Erythroblast (primary cell): ENCODE measurements at regions not wholly inside any gene's neighbourhood (a gene's known extent, or its start where the extent isn't known, plus 50 kb on each side); places are given as distances from the start of the nearest gene placed in this dataset.
"Not testable (repeated sequence)": the region's sequence is repeated elsewhere in the genome, so short reads cannot be mapped to it uniquely, and the experiment has no call there.

Experiments used
- DNase-seq, 2 experiments: peaks; one replicate each; lab custom pipeline; 2025; lab: John Stamatoyannopoulos, UW
- GATA1 ChIP-seq: IDR thresholded peaks from 2 replicates; pipeline ENCODE4 v1.6.1; 2011; ENCODE audit warnings: low read depth, mild to moderate bottlenecking, control low read depth, low read length, moderate library complexity
- POLR2A ChIP-seq: IDR thresholded peaks from 2 replicates; pipeline ENCODE4 v1.6.1; 2011; ENCODE audit warnings: mild to moderate bottlenecking, low read length

GRCh38 chr4:188372829-188373228, 233.6 kb downstream of the TRIML1 start:
- DNase-seq: no peak
- TF ChIP-seq GATA1: no peak
- TF ChIP-seq POLR2A: no peak

GRCh38 chr4:188374871-188375270, 235.6 kb downstream of the TRIML1 start:
- no peak for DNase-seq

GRCh38 chr4:188377816-188378215, 238.6 kb downstream of the TRIML1 start:
- DNase-seq: no peak
- TF ChIP-seq GATA1 (no peak), POLR2A (no peak)

More at GRCh38 chr4:188374871-188375270, 235.6 kb downstream of the TRIML1 start:
- TF ChIP-seq GATA1 (no peak), POLR2A (no peak)

GRCh38 chr4:188383180-188383579, 243.9 kb downstream of the TRIML1 start:
- TF ChIP-seq GATA1 (no peak), POLR2A (no peak)
- no peak for DNase-seq

- TF ChIP-seq GATA1 (no peak), POLR2A (no peak)
- DNase-seq: no peak
Measured at GRCh38 chr4:188387179-188387791, 248.0 kb downstream of the TRIML1 start.

GRCh38 chr4:188391349-188391748, 252.1 kb downstream of the TRIML1 start:
- not testable (repeated sequence) for DNase-seq

GRCh38 chr4:188396037-188396436, 256.8 kb downstream of the TRIML1 start:
- TF ChIP-seq GATA1 (no peak), POLR2A (no peak)

GRCh38 chr4:188399834-188400233, 260.6 kb downstream of the TRIML1 start:
- TF ChIP-seq POLR2A: no peak
- TF ChIP-seq GATA1: no peak
- DNase-seq: no peak

More at GRCh38 chr4:188396037-188396436, 256.8 kb downstream of the TRIML1 start:
- no peak for DNase-seq

GRCh38 chr4:188400451-188400850, 261.2 kb downstream of the TRIML1 start:
- no peak for DNase-seq
- TF ChIP-seq POLR2A: no peak
- no peak for TF ChIP-seq GATA1

GRCh38 chr4:188403272-188403671, 264.0 kb downstream of the TRIML1 start:
- no peak for DNase-seq
- no peak for TF ChIP-seq POLR2A
- TF ChIP-seq GATA1: no peak

- not testable (repeated sequence) for DNase-seq
Measured at GRCh38 chr4:188405071-188405835, 266.0 kb downstream of the TRIML1 start.

- no peak for DNase-seq
Measured at GRCh38 chr4:188408244-188409030, 269.2 kb downstream of the TRIML1 start.

GRCh38 chr4:188409851-188410250, 270.6 kb downstream of the TRIML1 start:
- no peak for TF ChIP-seq GATA1
- TF ChIP-seq POLR2A: no peak
- no peak for DNase-seq

More at GRCh38 chr4:188408244-188409030, 269.2 kb downstream of the TRIML1 start:
- TF ChIP-seq GATA1: no peak
- no peak for TF ChIP-seq POLR2A

GRCh38 chr4:188411805-188412204, 272.6 kb downstream of the TRIML1 start:
- no peak for DNase-seq

More at GRCh38 chr4:188411805-188412204, 272.6 kb downstream of the TRIML1 start:
- TF ChIP-seq GATA1 (no peak), POLR2A (no peak)
